ENCODE measurements at regions not wholly inside any gene's neighbourhood (a gene's known extent, or its start where the extent isn't known, plus 50 kb on each side); places are given as distances from the start of the nearest gene placed in this dataset.

DNA sequence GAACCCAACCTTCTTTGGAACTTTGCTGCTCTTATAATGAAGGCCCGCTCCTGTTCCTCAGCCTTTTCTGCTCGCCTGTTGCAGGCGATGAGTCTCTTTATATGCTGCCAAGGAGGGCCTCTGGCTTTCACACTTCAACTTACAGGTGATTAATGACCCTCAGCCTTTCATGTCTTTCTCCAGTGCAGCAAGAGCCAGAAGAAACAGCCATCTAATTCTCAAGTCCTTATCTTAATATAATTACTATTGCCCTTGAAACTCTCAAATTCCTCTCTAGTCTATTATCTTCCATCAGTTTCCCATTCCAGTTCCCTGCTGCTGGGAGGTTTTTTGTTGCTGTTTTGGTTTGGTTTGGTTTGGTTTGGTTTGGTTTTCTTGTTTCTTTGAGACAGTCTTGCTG, 121.8 kb upstream of the MED13 start:
- 90% methylated on average over 3 of the region's 3 CpGs for WGBS
- no peak for DNase-seq (ENCODE audit: low spot score)
- TF ChIP-seq, protein P1, sequence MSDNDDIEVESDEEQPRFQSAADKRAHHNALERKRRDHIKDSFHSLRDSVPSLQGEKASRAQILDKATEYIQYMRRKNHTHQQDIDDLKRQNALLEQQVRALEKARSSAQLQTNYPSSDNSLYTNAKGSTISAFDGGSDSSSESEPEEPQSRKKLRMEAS (IDR thresholded peaks at IDR 0.05), result no peak
- TF ChIP-seq, protein P2, sequence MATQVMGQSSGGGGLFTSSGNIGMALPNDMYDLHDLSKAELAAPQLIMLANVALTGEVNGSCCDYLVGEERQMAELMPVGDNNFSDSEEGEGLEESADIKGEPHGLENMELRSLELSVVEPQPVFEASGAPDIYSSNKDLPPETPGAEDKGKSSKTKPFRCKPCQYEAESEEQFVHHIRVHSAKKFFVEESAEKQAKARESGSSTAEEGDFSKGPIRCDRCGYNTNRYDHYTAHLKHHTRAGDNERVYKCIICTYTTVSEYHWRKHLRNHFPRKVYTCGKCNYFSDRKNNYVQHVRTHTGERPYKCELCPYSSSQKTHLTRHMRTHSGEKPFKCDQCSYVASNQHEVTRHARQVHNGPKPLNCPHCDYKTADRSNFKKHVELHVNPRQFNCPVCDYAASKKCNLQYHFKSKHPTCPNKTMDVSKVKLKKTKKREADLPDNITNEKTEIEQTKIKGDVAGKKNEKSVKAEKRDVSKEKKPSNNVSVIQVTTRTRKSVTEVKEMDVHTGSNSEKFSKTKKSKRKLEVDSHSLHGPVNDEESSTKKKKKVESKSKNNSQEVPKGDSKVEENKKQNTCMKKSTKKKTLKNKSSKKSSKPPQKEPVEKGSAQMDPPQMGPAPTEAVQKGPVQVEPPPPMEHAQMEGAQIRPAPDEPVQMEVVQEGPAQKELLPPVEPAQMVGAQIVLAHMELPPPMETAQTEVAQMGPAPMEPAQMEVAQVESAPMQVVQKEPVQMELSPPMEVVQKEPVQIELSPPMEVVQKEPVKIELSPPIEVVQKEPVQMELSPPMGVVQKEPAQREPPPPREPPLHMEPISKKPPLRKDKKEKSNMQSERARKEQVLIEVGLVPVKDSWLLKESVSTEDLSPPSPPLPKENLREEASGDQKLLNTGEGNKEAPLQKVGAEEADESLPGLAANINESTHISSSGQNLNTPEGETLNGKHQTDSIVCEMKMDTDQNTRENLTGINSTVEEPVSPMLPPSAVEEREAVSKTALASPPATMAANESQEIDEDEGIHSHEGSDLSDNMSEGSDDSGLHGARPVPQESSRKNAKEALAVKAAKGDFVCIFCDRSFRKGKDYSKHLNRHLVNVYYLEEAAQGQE (IDR thresholded peaks at IDR 0.05), result no peak
- TF ChIP-seq NR2F2 (IDR thresholded peaks at IDR 0.05) (no peak), FOXA1 (IDR thresholded peaks at IDR 0.05) (no peak), HNF4G (IDR thresholded peaks at IDR 0.05) (no peak), ATF3 (IDR thresholded peaks at IDR 0.05) (no peak), GABPA (IDR thresholded peaks at IDR 0.05 in 1 of 2, conservative IDR thresholded peaks at IDR 0.05 in 1 of 2) (no peak), FOXA2 (IDR thresholded peaks at IDR 0.05) (no peak), JUND (IDR thresholded peaks at IDR 0.05) (no peak), YY1 (IDR thresholded peaks at IDR 0.05) (no peak), TAF1 (conservative IDR thresholded peaks at IDR 0.05) (no peak), RAD21 (IDR thresholded peaks at IDR 0.05) (no peak), RXRA (IDR thresholded peaks at IDR 0.05) (no peak)
- TF ChIP-seq, protein P3, sequence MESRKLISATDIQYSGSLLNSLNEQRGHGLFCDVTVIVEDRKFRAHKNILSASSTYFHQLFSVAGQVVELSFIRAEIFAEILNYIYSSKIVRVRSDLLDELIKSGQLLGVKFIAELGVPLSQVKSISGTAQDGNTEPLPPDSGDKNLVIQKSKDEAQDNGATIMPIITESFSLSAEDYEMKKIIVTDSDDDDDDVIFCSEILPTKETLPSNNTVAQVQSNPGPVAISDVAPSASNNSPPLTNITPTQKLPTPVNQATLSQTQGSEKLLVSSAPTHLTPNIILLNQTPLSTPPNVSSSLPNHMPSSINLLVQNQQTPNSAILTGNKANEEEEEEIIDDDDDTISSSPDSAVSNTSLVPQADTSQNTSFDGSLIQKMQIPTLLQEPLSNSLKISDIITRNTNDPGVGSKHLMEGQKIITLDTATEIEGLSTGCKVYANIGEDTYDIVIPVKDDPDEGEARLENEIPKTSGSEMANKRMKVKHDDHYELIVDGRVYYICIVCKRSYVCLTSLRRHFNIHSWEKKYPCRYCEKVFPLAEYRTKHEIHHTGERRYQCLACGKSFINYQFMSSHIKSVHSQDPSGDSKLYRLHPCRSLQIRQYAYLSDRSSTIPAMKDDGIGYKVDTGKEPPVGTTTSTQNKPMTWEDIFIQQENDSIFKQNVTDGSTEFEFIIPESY (IDR thresholded peaks at IDR 0.05), result no peak
- Histone ChIP-seq H3K4me1 (ENCODE audit: control insufficient read depth in 4 of 4, insufficient read depth in 4 of 4, low read length in 3 of 4) (no peaks in the 10 kb centered on the region), H3K36me3 (ENCODE audit: control insufficient read depth in 4 of 4, insufficient read depth in 3 of 4, low read depth in 1 of 4, low read length in 3 of 4) (no peaks in the 10 kb centered on the region), H3K9me3 (ENCODE audit: control insufficient read depth in 4 of 4, low read length in 3 of 4) (no peaks in the 10 kb centered on the region), H3K9ac (ENCODE audit: low read depth in 1 of 2, low read length in 2 of 2) (no peak overlapping the region), H3K4me3 (ENCODE audit: low read depth in 1 of 3, low read length in 3 of 3) (no peak overlapping the region), H3K27me3 (ENCODE audit: control insufficient read depth in 4 of 4, insufficient read depth in 4 of 4, low read length in 3 of 4) (no peaks in the 10 kb centered on the region), H3K27ac (ENCODE audit: low read depth in 1 of 2, low read length in 2 of 2) (no peak overlapping the region)

- no peaks in the 10 kb centered on the region for H3K36me3 ChIP-seq (ENCODE audit: control insufficient read depth in 4 of 4, insufficient read depth in 3 of 4, low read depth in 1 of 4, low read length in 3 of 4)
- peaks cover 6 to 12% (median 10%) of the 10 kb centered on the region in 4 donors for H3K9me3 ChIP-seq (ENCODE audit: control insufficient read depth in 4 of 4, low read length in 3 of 4)
- H3K27ac ChIP-seq (ENCODE audit: low read depth in 1 of 2, low read length in 2 of 2), result no peak overlapping the region
- 87% methylated on average over 1 of the region's 1 CpG for WGBS
- H3K4me1 ChIP-seq (ENCODE audit: control insufficient read depth in 4 of 4, insufficient read depth in 4 of 4, low read length in 3 of 4), result no peaks in the 10 kb centered on the region
- no peak for DNase-seq (ENCODE audit: low spot score)
- no peaks in the 10 kb centered on the region for H3K27me3 ChIP-seq (ENCODE audit: control insufficient read depth in 4 of 4, insufficient read depth in 4 of 4, low read length in 3 of 4)
- no peak overlapping the region for H3K9ac ChIP-seq (ENCODE audit: low read depth in 1 of 2, low read length in 2 of 2)
- peak overlapping the region in 2 of 3 donors; percentile 7 to 35 for H3K4me3 ChIP-seq (ENCODE audit: low read depth in 1 of 3, low read length in 3 of 3)
- TF ChIP-seq ATF3 (IDR thresholded peaks at IDR 0.05), result no peak
- TF ChIP-seq NR2F2 (IDR thresholded peaks at IDR 0.05), result no peak
- no peak for TF ChIP-seq FOXA1 (IDR thresholded peaks at IDR 0.05)
- TF ChIP-seq, protein P3 (IDR thresholded peaks at IDR 0.05), result no peak
- TF ChIP-seq RXRA (IDR thresholded peaks at IDR 0.05), result no peak
- TF ChIP-seq RAD21 (IDR thresholded peaks at IDR 0.05), result no peak
- TF ChIP-seq, protein P4, sequence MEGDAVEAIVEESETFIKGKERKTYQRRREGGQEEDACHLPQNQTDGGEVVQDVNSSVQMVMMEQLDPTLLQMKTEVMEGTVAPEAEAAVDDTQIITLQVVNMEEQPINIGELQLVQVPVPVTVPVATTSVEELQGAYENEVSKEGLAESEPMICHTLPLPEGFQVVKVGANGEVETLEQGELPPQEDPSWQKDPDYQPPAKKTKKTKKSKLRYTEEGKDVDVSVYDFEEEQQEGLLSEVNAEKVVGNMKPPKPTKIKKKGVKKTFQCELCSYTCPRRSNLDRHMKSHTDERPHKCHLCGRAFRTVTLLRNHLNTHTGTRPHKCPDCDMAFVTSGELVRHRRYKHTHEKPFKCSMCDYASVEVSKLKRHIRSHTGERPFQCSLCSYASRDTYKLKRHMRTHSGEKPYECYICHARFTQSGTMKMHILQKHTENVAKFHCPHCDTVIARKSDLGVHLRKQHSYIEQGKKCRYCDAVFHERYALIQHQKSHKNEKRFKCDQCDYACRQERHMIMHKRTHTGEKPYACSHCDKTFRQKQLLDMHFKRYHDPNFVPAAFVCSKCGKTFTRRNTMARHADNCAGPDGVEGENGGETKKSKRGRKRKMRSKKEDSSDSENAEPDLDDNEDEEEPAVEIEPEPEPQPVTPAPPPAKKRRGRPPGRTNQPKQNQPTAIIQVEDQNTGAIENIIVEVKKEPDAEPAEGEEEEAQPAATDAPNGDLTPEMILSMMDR (IDR thresholded peaks at IDR 0.05; ENCODE audit: low read depth, low read length, missing input control), result no peak
- TF ChIP-seq, protein P2 (IDR thresholded peaks at IDR 0.05), result no peak
- TF ChIP-seq, protein P1 (IDR thresholded peaks at IDR 0.05), result no peak
- no peak for TF ChIP-seq HNF4A (conservative IDR thresholded peaks at IDR 0.05)
- no peak for TF ChIP-seq HNF4G (IDR thresholded peaks at IDR 0.05)
- TF ChIP-seq SP1 (IDR thresholded peaks at IDR 0.05), result no peak
- TF ChIP-seq EGR1 (IDR thresholded peaks at IDR 0.05; ENCODE audit: low read depth in 2 of 2), result no peak
Observed at GRCh38 chr17:62180772-62181171, 115.7 kb upstream of the MED13 start.
